ENCODE measurements at regions not wholly inside any gene's neighbourhood (a gene's known extent, or its start where the extent isn't known, plus 50 kb on each side); places are given as distances from the start of the nearest gene placed in this dataset.

GRCh38 chr10:44172883-44173607, 211.9 kb downstream of the CXCL12 start:
- TF ChIP-seq Cebpa-rat (IDR thresholded peaks at IDR 0.05): no peak
- Histone ChIP-seq H3K9ac (no peak overlapping the region), H3K9me3 (replicated peaks in 1 of 11) (no peaks in the 10 kb centered on the region), H3K4me1 (peaks cover 0 to 12% (median 2%) of the 10 kb centered on the region in 10 experiments; a peak in 7 of 20 replicates), H3K36me3 (no peaks in the 10 kb centered on the region), H3K4me3 (no peak overlapping the region), H3K4me2 (no peak overlapping the region), H3K27me3 (no peaks in the 10 kb centered on the region), H4K20me1 (no peaks in the 10 kb centered on the region), H3K27ac (no peak overlapping the region)

- no peaks in the 10 kb centered on the region for H3K27me3 ChIP-seq
- no peaks in the 10 kb centered on the region for H3K9me3 ChIP-seq (replicated peaks in 1 of 11)
- H3K9ac ChIP-seq: no peak overlapping the region
- no peak overlapping the region for H3K4me3 ChIP-seq
- no peak overlapping the region for H3K4me2 ChIP-seq
- H3K36me3 ChIP-seq: no peaks in the 10 kb centered on the region
- no peak overlapping the region for H3K27ac ChIP-seq
- peaks cover 0 to 7% (median 0%) of the 10 kb centered on the region in 10 experiments; a peak in 2 of 20 replicates for H3K4me1 ChIP-seq
- H4K20me1 ChIP-seq: no peaks in the 10 kb centered on the region
- no peak for TF ChIP-seq Cebpa-rat (IDR thresholded peaks at IDR 0.05)
Measured at GRCh38 chr10:44171765-44172164, 213.1 kb downstream of the CXCL12 start.

GRCh38 chr10:44168478-44168877, 216.4 kb downstream of the CXCL12 start:
- Histone ChIP-seq H3K27me3 (no peaks in the 10 kb centered on the region), H3K4me2 (no peak overlapping the region), H3K9ac (no peak overlapping the region), H3K4me3 (no peak overlapping the region), H3K27ac (no peak overlapping the region), H3K36me3 (no peaks in the 10 kb centered on the region), H3K9me3 (replicated peaks in 1 of 11) (no peaks in the 10 kb centered on the region), H3K4me1 (peaks cover 0 to 7% (median 0%) of the 10 kb centered on the region in 10 experiments; a peak in 2 of 20 replicates), H4K20me1 (no peaks in the 10 kb centered on the region)
- TF ChIP-seq Cebpa-rat (IDR thresholded peaks at IDR 0.05): no peak

GRCh38 chr10:44167752-44168151, 217.1 kb downstream of the CXCL12 start:
- Histone ChIP-seq H3K4me2 (no peak overlapping the region), H3K27me3 (no peaks in the 10 kb centered on the region), H3K9me3 (replicated peaks in 1 of 11) (no peaks in the 10 kb centered on the region), H3K4me3 (no peak overlapping the region), H3K36me3 (no peaks in the 10 kb centered on the region), H3K4me1 (peaks cover 0 to 7% (median 0%) of the 10 kb centered on the region in 10 experiments; a peak in 2 of 20 replicates), H3K9ac (no peak overlapping the region), H4K20me1 (no peaks in the 10 kb centered on the region), H3K27ac (no peak overlapping the region)
- TF ChIP-seq Cebpa-rat (IDR thresholded peaks at IDR 0.05): no peak

GRCh38 chr10:44166441-44166840, 218.5 kb downstream of the CXCL12 start:
- no peak for TF ChIP-seq Cebpa-rat (IDR thresholded peaks at IDR 0.05)
- H3K4me1 ChIP-seq: peaks cover 0 to 7% (median 0%) of the 10 kb centered on the region in 10 experiments; a peak in 2 of 20 replicates
- H3K9me3 ChIP-seq (replicated peaks in 1 of 11): no peaks in the 10 kb centered on the region
- H3K4me2 ChIP-seq: no peak overlapping the region
- no peak overlapping the region for H3K9ac ChIP-seq
- H4K20me1 ChIP-seq: no peaks in the 10 kb centered on the region
- no peaks in the 10 kb centered on the region for H3K36me3 ChIP-seq
- H3K27me3 ChIP-seq: no peaks in the 10 kb centered on the region
- no peak overlapping the region for H3K4me3 ChIP-seq
- H3K27ac ChIP-seq: no peak overlapping the region

GRCh38 chr10:44164251-44164956, 220.5 kb downstream of the CXCL12 start:
- TF ChIP-seq Cebpa-rat (IDR thresholded peaks at IDR 0.05): no peak

GRCh38 chr10:44161184-44161583, 223.7 kb downstream of the CXCL12 start:
- Histone ChIP-seq H3K36me3 (no peaks in the 10 kb centered on the region), H3K9me3 (replicated peaks in 1 of 11) (peaks cover 13 to 19% (median 15%) of the 10 kb centered on the region in 11 experiments; a peak in 21 of 22 replicates), H3K9ac (no peak overlapping the region)

More at GRCh38 chr10:44164251-44164956, 220.5 kb downstream of the CXCL12 start:
- Histone ChIP-seq H3K9ac (no peak overlapping the region), H3K4me3 (no peak overlapping the region), H4K20me1 (no peaks in the 10 kb centered on the region), H3K4me1 (no peaks in the 10 kb centered on the region), H3K4me2 (no peak overlapping the region), H3K27ac (no peak overlapping the region), H3K27me3 (no peaks in the 10 kb centered on the region), H3K36me3 (no peaks in the 10 kb centered on the region), H3K9me3 (replicated peaks in 1 of 11) (no peaks in the 10 kb centered on the region)

GRCh38 chr10:44157574-44157973, 227.3 kb downstream of the CXCL12 start:
- Histone ChIP-seq H4K20me1 (no peaks in the 10 kb centered on the region), H3K4me3 (no peak overlapping the region), H3K4me1 (no peaks in the 10 kb centered on the region), H3K27ac (no peak overlapping the region), H3K27me3 (no peaks in the 10 kb centered on the region), H3K9ac (no peak overlapping the region), H3K9me3 (replicated peaks in 1 of 11) (peaks cover 14 to 23% (median 17%) of the 10 kb centered on the region in 11 experiments), H3K4me2 (no peak overlapping the region), H3K36me3 (no peaks in the 10 kb centered on the region)
- no peak for TF ChIP-seq Cebpa-rat (IDR thresholded peaks at IDR 0.05)

More at GRCh38 chr10:44161184-44161583, 223.7 kb downstream of the CXCL12 start:
- Histone ChIP-seq H3K27me3 (no peaks in the 10 kb centered on the region), H3K4me3 (no peak overlapping the region), H3K4me1 (no peaks in the 10 kb centered on the region), H3K27ac (no peak overlapping the region), H4K20me1 (no peaks in the 10 kb centered on the region), H3K4me2 (no peak overlapping the region)
- TF ChIP-seq Cebpa-rat (IDR thresholded peaks at IDR 0.05): no peak

GRCh38 chr10:44154956-44155355, 229.9 kb downstream of the CXCL12 start:
- Histone ChIP-seq H3K36me3 (no peaks in the 10 kb centered on the region), H3K4me2 (no peak overlapping the region), H4K20me1 (no peaks in the 10 kb centered on the region), H3K4me3 (no peak overlapping the region), H3K9ac (no peak overlapping the region), H3K4me1 (no peaks in the 10 kb centered on the region), H3K27ac (no peak overlapping the region), H3K9me3 (replicated peaks in 1 of 11) (peaks cover 28 to 37% (median 31%) of the 10 kb centered on the region in 11 experiments), H3K27me3 (no peaks in the 10 kb centered on the region)
- TF ChIP-seq Cebpa-rat (IDR thresholded peaks at IDR 0.05): no peak

Measured in BLaER1 treated with 17β-estradiol and CSF1 and Interleukin-3, amounts not matched to agents 10 nM and 100 nM (cell line).